GM21825 (cell line): ENCODE measurements at regions not wholly inside any gene's neighbourhood (a gene's known extent, or its start where the extent isn't known, plus 50 kb on each side); places are given as distances from the start of the nearest gene placed in this dataset.

ENCODE experiments used
- ATAC-seq: cut with Tn5 transposase; IDR thresholded peaks from one replicate; pipeline ENCODE4 v1.9.1; 2021; ENCODE audit warnings: mild to moderate bottlenecking, moderate library complexity; ENCODE audit not compliant: unreplicated experiment

GRCh38 chr4:110950731-110951130 lies 327.9 kb upstream of the PITX2 start:
- no peak for ATAC-seq

GRCh38 chr4:110953191-110953590 lies 330.3 kb upstream of the PITX2 start:
- no peak for ATAC-seq

GRCh38 chr4:110953898-110954297 lies 331.0 kb upstream of the PITX2 start:
- no peak for ATAC-seq

GRCh38 chr4:110955748-110956147 lies 332.9 kb upstream of the PITX2 start:
- ATAC-seq: no peak

GRCh38 chr4:110959041-110959643 lies 336.3 kb upstream of the PITX2 start:
- no peak for ATAC-seq

GRCh38 chr4:110961066-110961465 lies 338.2 kb upstream of the PITX2 start:
- ATAC-seq: no peak

- no peak for ATAC-seq
Observed at GRCh38 chr4:110962616-110963015, 339.7 kb upstream of the PITX2 start.

- ATAC-seq: no peak
Observed at GRCh38 chr4:110963662-110964280, 340.9 kb upstream of the PITX2 start.

GRCh38 chr4:110967936-110968335 lies 345.1 kb upstream of the PITX2 start:
- ATAC-seq: no peak

- no peak for ATAC-seq
Observed at GRCh38 chr4:110970642-110971041, 347.8 kb upstream of the PITX2 start.

GRCh38 chr4:110975338-110975737 lies 352.5 kb upstream of the PITX2 start:
- no peak for ATAC-seq

GRCh38 chr4:110977554-110977953 lies 354.7 kb upstream of the PITX2 start:
- ATAC-seq: no peak

- ATAC-seq: no peak
Observed at GRCh38 chr4:110978761-110979160, 355.9 kb upstream of the PITX2 start.

- no peak for ATAC-seq
Observed at GRCh38 chr4:110982486-110982885, 359.6 kb upstream of the PITX2 start.

- ATAC-seq: no peak
Observed at GRCh38 chr4:110988722-110989121, 365.8 kb upstream of the PITX2 start.

- ATAC-seq: no peak
Observed at GRCh38 chr4:110989125-110989524, 366.2 kb upstream of the PITX2 start.

- no peak for ATAC-seq
Observed at GRCh38 chr4:110994781-110995180, 371.9 kb upstream of the PITX2 start.

GRCh38 chr4:110998320-110998719 lies 375.4 kb upstream of the PITX2 start:
- ATAC-seq: no peak

GRCh38 chr4:111011458-111011857 lies 388.6 kb upstream of the PITX2 start:
- ATAC-seq: no peak

GRCh38 chr4:111013846-111014245 lies 391.0 kb upstream of the PITX2 start:
- no peak for ATAC-seq

GRCh38 chr4:111014537-111014936 lies 391.7 kb upstream of the PITX2 start:
- no peak for ATAC-seq

GRCh38 chr4:111016416-111016815 lies 393.5 kb upstream of the PITX2 start:
- no peak for ATAC-seq

GRCh38 chr4:111018216-111018615 lies 395.3 kb upstream of the PITX2 start:
- ATAC-seq: no peak
